Heart left ventricle (tissue), 13 donors: ENCODE measurements at regions not wholly inside any gene's neighbourhood (a gene's known extent, or its start where the extent isn't known, plus 50 kb on each side); places are given as distances from the start of the nearest gene placed in this dataset.

Experiments used
- CTCF ChIP-seq, 12 donors: fragments of 200-600 bp; sonication (generic) in 4 of 12; IDR thresholded peaks; one replicate each; pipeline versions ENCODE4 v1.5.0 to v1.8.0; 2018 to 2022; ENCODE audit warnings: antibody characterized with exemption in 12 of 12, mild to moderate bottlenecking in 5 of 12
- POLR2A ChIP-seq, 2 donors: fragments of 450-650 bp; IDR thresholded peaks; one replicate each; pipeline ENCODE4 v1.6.1; 2017; ENCODE audit warnings: antibody characterized with exemption in 2 of 2, mild to moderate bottlenecking in 2 of 2, moderate library complexity in 2 of 2
- donor health status: ischemic (EF 13 %, LVEDD 7.1; RV severe dilation, severe dysfunction).
- donor health status: DM: no; HTN: yes; CAD: no.
- donor health status: DM: no; HTN: no; CAD: no.
- donor health status: ischemic (EF 25% LVEDD 6.9; RV normal size, moderate dysfunction).
- donor health status: ischemic (EF 25% LVEDD 5.7; RV mildly dilated, moderate dysfunction).
- donor health status: ischemic (EF 35%, LVEDD 5.7; RV mildly dilated, moderate dysfunction).
- donor health status: nonischemic (EF 11% LVEDD 7.7; RV severe dilation, severe dysfunction).
- donor health status: DM: yes; HTN: yes; CAD: no.
- donor health status: PGD.
- donor health status: ischemic (EF 29% LVEDD 5.4; RV normal size, mild dysfunction).
- donor health status: nonischemic (EF 23%, LVEDD 6.1; RV moderate dilation, normal function).

GRCh38 chr2:154608438-154608837, 90.1 kb upstream of the KCNJ3 start:
- TF ChIP-seq POLR2A (IDR thresholded peaks at IDR 0.05) (no peak), CTCF (IDR thresholded peaks at IDR 0.05) (no peak)
